ENCODE measurements at regions not wholly inside any gene's neighbourhood (a gene's known extent, or its start where the extent isn't known, plus 50 kb on each side); places are given as distances from the start of the nearest gene placed in this dataset.

DNA sequence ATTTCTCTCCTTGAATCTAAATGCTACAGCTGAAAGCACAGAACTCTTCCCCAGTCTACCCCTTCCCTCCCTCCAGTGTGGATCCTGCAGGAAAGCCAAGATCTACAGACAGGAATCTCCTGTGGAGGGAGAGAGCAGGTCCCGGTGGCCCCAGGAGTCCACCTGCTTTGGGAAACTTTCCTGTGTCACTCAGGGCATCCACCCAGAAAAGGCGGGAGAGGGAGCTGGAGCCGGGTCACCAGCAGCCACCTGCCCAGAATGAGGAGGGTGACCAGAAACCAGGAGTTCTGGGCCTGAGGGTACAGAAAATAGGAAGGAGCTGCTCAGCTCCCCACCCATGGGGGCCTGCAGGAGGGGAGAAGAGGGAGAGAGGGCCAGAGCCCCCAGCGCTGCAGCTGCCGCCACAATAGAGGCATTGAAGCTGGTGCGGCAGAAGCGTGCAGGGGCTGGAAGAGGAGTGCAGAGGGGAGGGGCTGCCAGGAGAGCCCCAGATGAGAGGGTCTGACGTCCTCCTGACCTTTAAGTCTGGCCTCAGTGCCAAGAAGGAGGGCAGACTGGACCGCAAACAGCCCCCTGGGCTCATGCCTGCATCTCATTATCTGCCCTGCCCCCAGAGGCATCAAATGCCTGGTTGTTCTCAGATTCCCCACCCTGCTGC, 56.3 kb upstream of the TMEM72 start:
- no peak for DNase-seq (ENCODE audit: low spot score)

DNA sequence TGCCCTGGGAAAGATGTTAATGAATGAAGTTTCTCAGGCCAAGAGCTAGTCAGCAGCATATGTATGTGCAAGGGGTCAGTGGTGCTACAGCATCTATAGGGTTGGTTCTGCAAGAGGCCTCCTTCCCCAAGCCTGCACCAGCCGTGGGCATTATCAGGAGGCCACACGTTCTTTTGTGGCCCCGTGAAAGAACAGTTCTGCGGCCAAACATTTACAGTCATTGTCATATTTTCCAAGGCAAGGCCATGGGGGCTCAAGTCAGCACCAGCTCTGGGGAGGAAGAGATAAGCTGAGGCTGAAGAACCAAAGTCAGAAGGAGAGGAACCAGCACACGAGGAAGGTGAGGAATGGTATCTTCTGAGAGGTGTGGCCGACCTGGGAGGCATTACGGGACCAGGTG, 54.4 kb upstream of the TMEM72 start:
- no peak for DNase-seq (ENCODE audit: low spot score)

DNA sequence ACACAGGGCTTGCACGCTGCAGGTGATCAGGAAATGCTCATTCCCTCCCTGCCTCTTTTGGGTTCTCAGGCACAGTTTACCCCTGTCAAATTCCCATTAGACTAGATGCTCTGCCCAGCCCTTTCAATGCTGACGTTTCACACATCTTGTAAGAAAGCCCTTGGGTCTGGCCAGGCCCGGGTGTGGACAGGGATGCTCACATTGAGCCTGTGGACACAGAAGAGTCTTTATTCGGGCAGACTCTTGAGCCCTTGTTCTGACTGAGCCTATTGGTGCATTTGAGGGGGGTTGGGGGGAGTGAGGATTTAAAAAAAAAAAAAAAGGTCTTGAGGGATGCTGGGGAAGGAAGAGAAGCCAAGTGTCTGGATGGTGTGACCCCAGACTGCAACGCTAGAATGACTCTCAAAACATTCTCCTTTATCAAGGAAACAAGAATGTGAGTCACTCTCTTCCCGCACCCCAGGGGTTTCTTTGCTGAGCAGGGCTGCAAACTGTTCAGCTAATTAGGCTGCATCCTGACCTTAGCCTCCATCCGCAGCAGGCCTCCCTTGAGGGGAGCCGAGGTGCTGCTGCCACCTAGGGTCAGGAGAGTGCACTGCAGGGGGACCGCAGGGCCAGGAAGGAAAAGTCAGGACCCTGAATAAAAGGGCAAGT, 53.6 kb upstream of the TMEM72 start:
- peak; percentile 63 for DNase-seq (ENCODE audit: low spot score)

DNA sequence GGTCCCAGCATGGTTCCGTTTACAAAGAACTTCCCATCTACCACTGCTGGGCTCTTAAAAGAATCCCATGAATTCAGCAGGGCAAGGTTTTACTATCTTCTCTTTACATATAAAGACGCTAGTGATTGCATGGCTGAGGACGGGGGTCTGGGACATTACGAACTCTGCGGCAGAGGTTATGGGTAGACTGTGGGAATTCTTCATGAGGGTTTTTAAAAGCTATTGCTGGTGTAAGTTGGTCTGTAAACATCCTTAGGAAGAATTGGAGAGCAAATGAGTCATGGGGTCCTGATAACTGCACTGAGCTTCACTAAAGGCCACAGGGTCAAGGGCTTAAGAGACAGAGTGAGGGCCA, 53.1 kb upstream of the TMEM72 start:
- DNase-seq (ENCODE audit: low spot score), result no peak

DNA sequence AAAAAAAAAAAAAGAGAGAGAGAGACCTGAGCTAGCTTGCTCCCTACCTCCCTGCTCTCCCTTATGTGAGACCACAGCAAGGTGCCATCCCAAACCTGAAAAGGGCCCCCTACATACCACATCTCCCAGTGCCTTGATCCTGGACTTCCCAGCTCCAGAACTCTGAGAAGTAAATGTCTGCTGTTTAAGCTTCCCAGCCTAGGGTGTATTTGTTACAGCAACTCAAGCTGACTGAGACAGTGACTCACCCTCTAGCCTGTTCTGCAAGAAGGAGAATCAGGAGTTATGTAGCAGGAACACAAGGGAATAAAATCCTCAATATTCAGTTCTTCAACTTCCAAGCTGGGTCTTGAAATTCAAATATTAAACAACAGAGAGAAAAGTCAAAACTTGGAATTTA, 52.1 kb upstream of the TMEM72 start:
- DNase-seq (ENCODE audit: low spot score), result peak; percentile 5

DNA sequence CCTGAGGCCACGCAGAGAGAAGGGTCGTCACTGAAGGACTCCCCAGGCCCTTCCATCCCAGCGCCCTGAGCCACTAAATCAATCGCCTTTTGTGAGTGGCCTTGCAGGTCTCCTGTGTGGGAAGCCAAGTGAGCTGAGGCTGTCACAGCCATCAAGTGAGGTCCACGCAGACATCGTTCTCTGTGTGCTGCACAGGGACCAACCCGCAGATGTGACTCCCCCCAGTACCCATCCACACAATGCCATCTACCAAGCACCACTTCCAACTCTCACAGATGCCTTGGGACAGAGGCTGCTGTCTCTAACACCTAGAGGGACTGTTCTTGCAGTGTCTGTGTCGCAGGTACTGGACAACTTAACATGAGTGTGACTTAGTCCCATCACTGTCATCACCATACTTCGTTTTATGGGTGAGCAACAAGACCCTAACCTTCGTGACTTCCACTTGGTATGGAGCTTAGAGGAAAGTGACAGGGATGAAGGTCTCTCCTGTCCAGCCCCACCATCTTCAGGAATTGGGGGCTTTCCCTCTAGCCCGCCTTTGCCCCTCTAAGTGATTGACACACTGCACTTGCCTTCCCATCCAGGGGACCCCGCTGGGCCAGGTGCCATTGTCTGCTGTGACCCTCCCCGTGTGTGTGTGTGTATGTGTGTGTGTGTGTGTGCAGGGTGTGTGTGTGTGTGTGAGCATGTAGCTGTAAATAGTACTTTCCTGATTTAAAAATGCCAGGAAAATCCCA, 51.4 kb upstream of the TMEM72 start:
- DNase-seq (ENCODE audit: low spot score), result peak; percentile 22

DNA sequence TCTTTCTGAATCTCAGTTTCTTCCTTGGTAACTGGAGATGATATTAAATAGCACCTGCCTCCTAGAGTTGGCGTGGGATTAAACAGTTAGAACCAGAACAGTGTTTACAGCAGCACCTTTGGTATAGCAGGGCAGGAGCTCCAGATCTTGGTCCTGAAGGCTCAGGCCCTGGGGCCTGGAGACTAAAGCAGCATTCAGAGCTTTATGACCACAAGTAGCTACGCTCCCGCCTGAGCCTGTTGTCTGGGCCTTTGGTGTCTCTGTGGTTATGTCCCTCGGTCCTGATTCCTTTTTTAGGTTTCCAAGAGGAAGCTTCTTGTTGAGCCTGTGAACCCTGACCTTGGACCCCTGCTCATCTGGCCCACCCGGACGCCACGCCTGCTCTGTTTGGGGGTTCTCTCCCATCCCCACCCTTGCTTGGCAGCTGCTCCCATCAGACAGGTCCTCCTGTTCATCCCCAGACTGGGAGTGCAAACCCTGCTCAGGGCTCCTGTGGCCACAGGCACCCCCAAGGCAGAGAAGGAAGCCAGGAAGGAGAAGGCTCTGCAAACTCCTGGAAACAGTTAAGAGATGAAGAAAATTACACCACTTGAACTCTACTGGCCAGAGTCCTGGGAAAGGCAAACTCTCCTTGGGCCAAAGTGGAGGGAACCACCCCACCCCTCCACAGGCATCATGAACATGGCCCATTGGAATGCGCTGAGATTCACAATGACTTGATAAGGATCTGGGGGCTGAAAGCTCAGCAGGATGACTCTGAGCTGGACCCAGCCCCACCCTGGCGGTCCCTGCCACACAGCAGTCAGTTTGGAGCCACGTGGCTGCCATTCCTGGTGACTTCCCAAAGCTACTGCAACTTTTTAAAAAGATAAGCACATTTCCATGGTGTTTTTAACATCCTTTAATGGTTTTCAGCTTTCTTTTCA, 50.1 kb upstream of the TMEM72 start:
- DNase-seq (ENCODE audit: low spot score), result peak; percentile 44
